Esophagus muscularis mucosa (tissue), 4 donors: ENCODE measurements at regions not wholly inside any gene's neighbourhood (a gene's known extent, or its start where the extent isn't known, plus 50 kb on each side); places are given as distances from the start of the nearest gene placed in this dataset.

Experiments used
- EP300 ChIP-seq: sonication (generic); formaldehyde crosslinking; IDR thresholded peaks from one replicate; pipeline ENCODE4 v1.6.1; 2017; ENCODE audit warnings: antibody characterized with exemption
- POLR2A ChIP-seq: fragments of 450-650 bp; IDR thresholded peaks from one replicate; pipeline ENCODE4 v1.6.1; 2017; ENCODE audit warnings: antibody characterized with exemption, moderate library complexity, mild to moderate bottlenecking, low read depth
- TF ChIP-seq, protein P1 (sequence below), 3 experiments: fragments of 200-600 bp in 2 of 3; fragments of 450-650 bp in 1 of 3; sonication (generic) in 2 of 3; IDR thresholded peaks; one replicate each; pipeline ENCODE4 v1.5.1; 2017 to 2019; ENCODE audit warnings: antibody characterized with exemption in 3 of 3, mild to moderate bottlenecking in 2 of 3, moderate library complexity in 1 of 3

DNA sequence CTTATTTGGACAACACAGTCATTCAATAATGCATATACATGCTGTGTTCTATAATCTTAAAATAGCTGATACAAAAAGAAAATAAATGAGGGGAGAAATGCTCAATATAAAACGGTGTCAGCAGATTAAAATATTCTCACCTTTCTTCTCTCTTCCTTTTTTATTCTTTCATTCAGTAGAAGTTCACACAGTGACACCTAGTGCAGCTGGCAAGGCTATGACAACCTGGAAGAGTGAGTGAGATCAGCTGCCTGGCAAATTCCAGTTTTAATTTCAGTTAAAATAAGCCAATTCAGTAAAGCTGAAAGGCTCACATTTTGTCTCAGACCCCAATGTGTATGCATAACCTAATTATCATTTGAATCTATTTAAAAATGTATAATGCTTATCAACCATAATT lies 150.3 kb downstream of the RASEF start:
- TF ChIP-seq, protein P1, sequence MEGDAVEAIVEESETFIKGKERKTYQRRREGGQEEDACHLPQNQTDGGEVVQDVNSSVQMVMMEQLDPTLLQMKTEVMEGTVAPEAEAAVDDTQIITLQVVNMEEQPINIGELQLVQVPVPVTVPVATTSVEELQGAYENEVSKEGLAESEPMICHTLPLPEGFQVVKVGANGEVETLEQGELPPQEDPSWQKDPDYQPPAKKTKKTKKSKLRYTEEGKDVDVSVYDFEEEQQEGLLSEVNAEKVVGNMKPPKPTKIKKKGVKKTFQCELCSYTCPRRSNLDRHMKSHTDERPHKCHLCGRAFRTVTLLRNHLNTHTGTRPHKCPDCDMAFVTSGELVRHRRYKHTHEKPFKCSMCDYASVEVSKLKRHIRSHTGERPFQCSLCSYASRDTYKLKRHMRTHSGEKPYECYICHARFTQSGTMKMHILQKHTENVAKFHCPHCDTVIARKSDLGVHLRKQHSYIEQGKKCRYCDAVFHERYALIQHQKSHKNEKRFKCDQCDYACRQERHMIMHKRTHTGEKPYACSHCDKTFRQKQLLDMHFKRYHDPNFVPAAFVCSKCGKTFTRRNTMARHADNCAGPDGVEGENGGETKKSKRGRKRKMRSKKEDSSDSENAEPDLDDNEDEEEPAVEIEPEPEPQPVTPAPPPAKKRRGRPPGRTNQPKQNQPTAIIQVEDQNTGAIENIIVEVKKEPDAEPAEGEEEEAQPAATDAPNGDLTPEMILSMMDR (IDR thresholded peaks at IDR 0.05), result no peak
- TF ChIP-seq POLR2A (no peak), EP300 (no peak)
